Stimulated activated effector memory CD8-positive, alpha-beta T cell treated with anti-CD3 and anti-CD28 coated beads, Interleukin-12 subunit alpha, Interleukin-12 subunit beta, amount 100 ng/mL, for 72 hours (primary cell): ENCODE measurements at regions not wholly inside any gene's neighbourhood (a gene's known extent, or its start where the extent isn't known, plus 50 kb on each side); places are given as distances from the start of the nearest gene placed in this dataset.

Experiments
- ATAC-seq: fragments of 150-1000 bp; cut with Tn5 transposase; 2 replicates; pipeline ENCODE4 v1.10.0; 2021
- DNase-seq, 2 donors: peaks; one replicate each; pipeline ENCODE4 v3.0.0; 2021 to 2022; ENCODE audit warnings: low spot score in 2 of 2
- H3K27ac Mint-ChIP-seq: one replicate; pipeline ENCODE4 v1.8.0; 2022; ENCODE audit warnings: mild to moderate bottlenecking, mixed read lengths
- H3K36me3 Mint-ChIP-seq: one replicate; pipeline ENCODE4 v1.8.0; 2022; ENCODE audit warnings: mild to moderate bottlenecking, mixed read lengths
- H3K4me1 Mint-ChIP-seq: one replicate; pipeline ENCODE4 v1.8.0; 2022; ENCODE audit warnings: mixed read lengths
- H3K4me3 Mint-ChIP-seq: one replicate; pipeline ENCODE4 v1.8.0; 2022; ENCODE audit warnings: mild to moderate bottlenecking, mixed read lengths
- H3K9me3 Mint-ChIP-seq: one replicate; pipeline ENCODE4 v1.8.0; 2022; ENCODE audit warnings: mixed read lengths

GRCh38 chr9:30670805-30671562 is 1713.5 kb upstream of the ACO1 start:
- no peak overlapping the region for H3K27ac Mint-ChIP-seq
- no peaks in the 10 kb centered on the region for H3K4me1 Mint-ChIP-seq
- H3K36me3 Mint-ChIP-seq = no peaks in the 10 kb centered on the region
- no peak overlapping the region for H3K4me3 Mint-ChIP-seq
- DNase-seq = no peak
- ATAC-seq = peak; percentile 39
- no peaks in the 10 kb centered on the region for H3K9me3 Mint-ChIP-seq

GRCh38 chr9:30673132-30673531 is 1711.3 kb upstream of the ACO1 start:
- DNase-seq = no peak
- Mint-ChIP-seq H3K4me3 (no peak overlapping the region), H3K27ac (no peak overlapping the region), H3K9me3 (no peaks in the 10 kb centered on the region), H3K36me3 (no peaks in the 10 kb centered on the region), H3K4me1 (no peaks in the 10 kb centered on the region)
- no peak for ATAC-seq

GRCh38 chr9:30676651-30677050 is 1707.8 kb upstream of the ACO1 start:
- DNase-seq (no peak), ATAC-seq (no peak)
- Mint-ChIP-seq H3K9me3 (no peaks in the 10 kb centered on the region), H3K4me3 (no peak overlapping the region), H3K27ac (no peak overlapping the region), H3K4me1 (no peaks in the 10 kb centered on the region), H3K36me3 (no peaks in the 10 kb centered on the region)

GRCh38 chr9:30677221-30677620 is 1707.2 kb upstream of the ACO1 start:
- Mint-ChIP-seq H3K27ac (no peak overlapping the region), H3K36me3 (no peaks in the 10 kb centered on the region), H3K4me1 (no peaks in the 10 kb centered on the region), H3K9me3 (no peaks in the 10 kb centered on the region), H3K4me3 (no peak overlapping the region)
- ATAC-seq (no peak), DNase-seq (no peak)

GRCh38 chr9:30688801-30689200 is 1695.6 kb upstream of the ACO1 start:
- ATAC-seq = no peak
- H3K9me3 Mint-ChIP-seq = peaks cover 2% of the 10 kb centered on the region
- no peak overlapping the region for H3K27ac Mint-ChIP-seq
- no peak overlapping the region for H3K4me3 Mint-ChIP-seq
- no peaks in the 10 kb centered on the region for H3K36me3 Mint-ChIP-seq
- DNase-seq = no peak
- no peaks in the 10 kb centered on the region for H3K4me1 Mint-ChIP-seq

GRCh38 chr9:30697958-30698357 is 1686.5 kb upstream of the ACO1 start:
- Mint-ChIP-seq H3K36me3 (no peaks in the 10 kb centered on the region), H3K27ac (no peak overlapping the region), H3K4me1 (no peaks in the 10 kb centered on the region), H3K9me3 (no peaks in the 10 kb centered on the region), H3K4me3 (no peak overlapping the region)
- no peak for DNase-seq
- no peak for ATAC-seq

- no peak overlapping the region for H3K4me3 Mint-ChIP-seq
- no peaks in the 10 kb centered on the region for H3K36me3 Mint-ChIP-seq
- ATAC-seq = no peak
These were observed 1672.9 kb upstream of the ACO1 start for GRCh38 chr9:30711591-30711990.

GRCh38 chr9:30713243-30713642 is 1671.2 kb upstream of the ACO1 start:
- ATAC-seq = no peak
- no peak overlapping the region for H3K27ac Mint-ChIP-seq
- H3K9me3 Mint-ChIP-seq = no peaks in the 10 kb centered on the region

More at GRCh38 chr9:30711591-30711990, 1672.9 kb upstream of the ACO1 start:
- no peaks in the 10 kb centered on the region for H3K4me1 Mint-ChIP-seq
- H3K27ac Mint-ChIP-seq = no peak overlapping the region
- no peak for DNase-seq
- no peaks in the 10 kb centered on the region for H3K9me3 Mint-ChIP-seq

GRCh38 chr9:30714389-30714788 is 1670.1 kb upstream of the ACO1 start:
- no peaks in the 10 kb centered on the region for H3K36me3 Mint-ChIP-seq

More at GRCh38 chr9:30713243-30713642, 1671.2 kb upstream of the ACO1 start:
- no peak overlapping the region for H3K4me3 Mint-ChIP-seq
- H3K4me1 Mint-ChIP-seq = no peaks in the 10 kb centered on the region
- H3K36me3 Mint-ChIP-seq = no peaks in the 10 kb centered on the region
- no peak for DNase-seq

GRCh38 chr9:30718483-30718882 is 1666.0 kb upstream of the ACO1 start:
- H3K4me1 Mint-ChIP-seq = no peaks in the 10 kb centered on the region
- ATAC-seq (no peak), DNase-seq (no peak)
- no peak overlapping the region for H3K4me3 Mint-ChIP-seq
- no peak overlapping the region for H3K27ac Mint-ChIP-seq
- H3K36me3 Mint-ChIP-seq = no peaks in the 10 kb centered on the region
- no peaks in the 10 kb centered on the region for H3K9me3 Mint-ChIP-seq

More at GRCh38 chr9:30714389-30714788, 1670.1 kb upstream of the ACO1 start:
- DNase-seq (no peak), ATAC-seq (no peak)
- no peaks in the 10 kb centered on the region for H3K4me1 Mint-ChIP-seq
- no peak overlapping the region for H3K4me3 Mint-ChIP-seq
- H3K27ac Mint-ChIP-seq = no peak overlapping the region
- H3K9me3 Mint-ChIP-seq = no peaks in the 10 kb centered on the region

GRCh38 chr9:30722065-30722464 is 1662.4 kb upstream of the ACO1 start:
- Mint-ChIP-seq H3K4me1 (no peaks in the 10 kb centered on the region), H3K4me3 (no peak overlapping the region), H3K9me3 (no peaks in the 10 kb centered on the region), H3K27ac (no peak overlapping the region), H3K36me3 (no peaks in the 10 kb centered on the region)
- ATAC-seq (no peak), DNase-seq (no peak)

GRCh38 chr9:30723656-30724055 is 1660.8 kb upstream of the ACO1 start:
- no peak overlapping the region for H3K27ac Mint-ChIP-seq
- no peaks in the 10 kb centered on the region for H3K9me3 Mint-ChIP-seq
- DNase-seq = no peak
- H3K4me3 Mint-ChIP-seq = no peak overlapping the region
- no peaks in the 10 kb centered on the region for H3K36me3 Mint-ChIP-seq
- H3K4me1 Mint-ChIP-seq = no peaks in the 10 kb centered on the region
- ATAC-seq = peak; percentile 13

GRCh38 chr9:30732060-30732459 is 1652.4 kb upstream of the ACO1 start:
- DNase-seq (no peak), ATAC-seq (no peak)
- H3K9me3 Mint-ChIP-seq = no peaks in the 10 kb centered on the region
- no peak overlapping the region for H3K27ac Mint-ChIP-seq
- no peaks in the 10 kb centered on the region for H3K36me3 Mint-ChIP-seq
- no peaks in the 10 kb centered on the region for H3K4me1 Mint-ChIP-seq
- no peak overlapping the region for H3K4me3 Mint-ChIP-seq

GRCh38 chr9:30744871-30745270 is 1639.6 kb upstream of the ACO1 start:
- H3K4me3 Mint-ChIP-seq = no peak overlapping the region
- DNase-seq (no peak), ATAC-seq (no peak)
- no peaks in the 10 kb centered on the region for H3K36me3 Mint-ChIP-seq
- peaks cover 2% of the 10 kb centered on the region for H3K9me3 Mint-ChIP-seq
- no peaks in the 10 kb centered on the region for H3K4me1 Mint-ChIP-seq
- H3K27ac Mint-ChIP-seq = no peak overlapping the region

GRCh38 chr9:30746589-30746988 is 1637.9 kb upstream of the ACO1 start:
- peaks cover 2% of the 10 kb centered on the region for H3K9me3 Mint-ChIP-seq
- no peak overlapping the region for H3K27ac Mint-ChIP-seq
- DNase-seq (no peak), ATAC-seq (no peak)
- H3K36me3 Mint-ChIP-seq = no peaks in the 10 kb centered on the region
- H3K4me3 Mint-ChIP-seq = no peak overlapping the region
- H3K4me1 Mint-ChIP-seq = no peaks in the 10 kb centered on the region

GRCh38 chr9:30757723-30758122 is 1626.7 kb upstream of the ACO1 start:
- Mint-ChIP-seq H3K27ac (no peak overlapping the region), H3K4me3 (no peak overlapping the region), H3K36me3 (no peaks in the 10 kb centered on the region), H3K9me3 (no peaks in the 10 kb centered on the region), H3K4me1 (no peaks in the 10 kb centered on the region)
- DNase-seq (no peak), ATAC-seq (peak; percentile 31)
